GM13977 (cell line): ENCODE measurements at regions not wholly inside any gene's neighbourhood (a gene's known extent, or its start where the extent isn't known, plus 50 kb on each side); places are given as distances from the start of the nearest gene placed in this dataset.

Source experiments
- DNase-seq: peaks from one replicate; pipeline ENCODE4 v3.0.0; 2012; ENCODE audit warnings: low spot score
- in situ Hi-C: fragments of 300-500 bp; cut with MboI; formaldehyde crosslinking; loops from one replicate; pipeline ENCODE4 v1.12.0; 2022; ENCODE audit warnings: low sequenced_read_pairs, low pct_unique_long_range_greater_than_20kb, mixed read lengths, inconsistent platforms; ENCODE audit not compliant: unreplicated experiment
- TF ChIP-seq, protein P1 (sequence below): IDR thresholded peaks from 2 replicates; pipeline ENCODE4 v1.5.1; 2012; ENCODE audit warnings: mild to moderate bottlenecking, control low read depth; ENCODE audit not compliant: insufficient read depth; ENCODE audit errors: extremely low read depth, missing control alignments

DNA sequence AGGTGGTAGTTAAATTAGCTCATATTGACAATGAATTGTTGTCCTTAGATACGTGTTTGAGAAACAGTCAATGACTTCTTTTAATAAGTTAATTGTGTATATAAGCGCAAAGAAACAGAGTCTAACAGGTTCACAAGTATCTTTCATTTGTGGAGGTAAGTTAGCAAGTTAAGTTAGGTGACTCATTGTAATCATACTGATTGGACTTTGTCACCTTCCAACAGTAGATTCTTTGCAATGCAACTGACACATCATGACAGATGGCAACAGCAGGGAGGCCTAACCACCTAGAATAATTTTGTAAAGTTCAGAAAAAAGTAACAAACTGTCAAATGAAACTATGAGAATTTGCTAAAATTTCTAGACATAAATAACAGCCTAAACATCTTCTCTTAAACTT lies 207.6 kb upstream of the PITX2 start:
- no peak for DNase-seq
- TF ChIP-seq, protein P1, sequence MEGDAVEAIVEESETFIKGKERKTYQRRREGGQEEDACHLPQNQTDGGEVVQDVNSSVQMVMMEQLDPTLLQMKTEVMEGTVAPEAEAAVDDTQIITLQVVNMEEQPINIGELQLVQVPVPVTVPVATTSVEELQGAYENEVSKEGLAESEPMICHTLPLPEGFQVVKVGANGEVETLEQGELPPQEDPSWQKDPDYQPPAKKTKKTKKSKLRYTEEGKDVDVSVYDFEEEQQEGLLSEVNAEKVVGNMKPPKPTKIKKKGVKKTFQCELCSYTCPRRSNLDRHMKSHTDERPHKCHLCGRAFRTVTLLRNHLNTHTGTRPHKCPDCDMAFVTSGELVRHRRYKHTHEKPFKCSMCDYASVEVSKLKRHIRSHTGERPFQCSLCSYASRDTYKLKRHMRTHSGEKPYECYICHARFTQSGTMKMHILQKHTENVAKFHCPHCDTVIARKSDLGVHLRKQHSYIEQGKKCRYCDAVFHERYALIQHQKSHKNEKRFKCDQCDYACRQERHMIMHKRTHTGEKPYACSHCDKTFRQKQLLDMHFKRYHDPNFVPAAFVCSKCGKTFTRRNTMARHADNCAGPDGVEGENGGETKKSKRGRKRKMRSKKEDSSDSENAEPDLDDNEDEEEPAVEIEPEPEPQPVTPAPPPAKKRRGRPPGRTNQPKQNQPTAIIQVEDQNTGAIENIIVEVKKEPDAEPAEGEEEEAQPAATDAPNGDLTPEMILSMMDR = no peak

DNA sequence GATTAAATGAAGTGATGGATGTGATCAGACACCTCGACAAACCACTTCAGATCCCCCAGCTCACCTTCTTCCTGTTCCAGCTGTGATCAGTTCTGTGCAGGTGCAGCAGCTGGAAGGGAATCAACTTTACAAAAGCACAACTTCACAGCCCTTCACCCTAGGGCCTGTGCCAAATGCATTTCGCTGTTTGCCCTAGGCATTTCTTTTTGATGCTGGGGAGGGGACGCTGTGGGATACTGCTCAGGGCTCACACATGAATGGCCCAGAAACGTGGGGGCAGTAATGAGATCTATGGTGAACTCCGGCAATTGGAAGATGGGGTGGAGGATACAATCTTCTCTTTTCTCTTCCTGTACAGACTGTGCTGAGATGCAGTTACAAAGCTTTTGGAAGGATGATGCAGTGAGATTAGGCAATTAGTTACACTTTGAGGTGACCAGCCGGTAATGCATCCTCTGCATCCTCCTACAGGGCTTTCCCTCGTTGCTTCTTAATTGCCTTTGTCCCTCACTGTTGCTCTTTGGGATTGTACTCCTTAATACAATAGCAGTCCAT lies 215.1 kb upstream of the PITX2 start:
- no peak for DNase-seq
- in situ Hi-C loops = no loop called here
- TF ChIP-seq, protein P1 = no peak

More for the DNA sequence above, 207.6 kb upstream of the PITX2 start:
- in situ Hi-C loops = no loop called here

DNA sequence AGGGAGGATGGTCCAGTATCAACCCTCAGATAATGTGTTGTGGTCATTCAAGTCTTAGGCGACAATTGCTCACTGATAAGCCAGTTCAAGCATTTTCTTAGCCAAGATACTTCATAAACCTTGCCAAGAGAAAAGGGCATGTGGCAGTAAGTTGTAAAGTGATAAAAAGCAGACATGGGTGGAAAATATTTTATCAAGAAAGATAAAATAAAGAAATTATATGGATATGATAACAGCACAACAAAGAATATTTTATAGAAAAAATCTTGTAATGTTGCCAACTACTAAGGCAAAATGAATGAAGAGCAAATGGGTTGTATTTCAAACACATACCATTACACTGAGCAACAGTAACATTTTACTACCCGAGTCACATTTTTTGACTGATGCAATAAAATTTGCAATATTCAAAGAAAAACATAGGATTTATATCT lies 217.4 kb upstream of the PITX2 start:
- in situ Hi-C loops = no loop called here
- TF ChIP-seq, protein P1 = no peak
- DNase-seq = no peak

- TF ChIP-seq, protein P1 = no peak
- DNase-seq = no peak
- in situ Hi-C loops = no loop called here
These were observed 225.9 kb upstream of the PITX2 start for GRCh38 chr4:110848787-110849186.

- DNase-seq = no peak
- in situ Hi-C loops = no loop called here
- TF ChIP-seq, protein P1 = no peak
These were observed 226.6 kb upstream of the PITX2 start for GRCh38 chr4:110849461-110849860.

DNA sequence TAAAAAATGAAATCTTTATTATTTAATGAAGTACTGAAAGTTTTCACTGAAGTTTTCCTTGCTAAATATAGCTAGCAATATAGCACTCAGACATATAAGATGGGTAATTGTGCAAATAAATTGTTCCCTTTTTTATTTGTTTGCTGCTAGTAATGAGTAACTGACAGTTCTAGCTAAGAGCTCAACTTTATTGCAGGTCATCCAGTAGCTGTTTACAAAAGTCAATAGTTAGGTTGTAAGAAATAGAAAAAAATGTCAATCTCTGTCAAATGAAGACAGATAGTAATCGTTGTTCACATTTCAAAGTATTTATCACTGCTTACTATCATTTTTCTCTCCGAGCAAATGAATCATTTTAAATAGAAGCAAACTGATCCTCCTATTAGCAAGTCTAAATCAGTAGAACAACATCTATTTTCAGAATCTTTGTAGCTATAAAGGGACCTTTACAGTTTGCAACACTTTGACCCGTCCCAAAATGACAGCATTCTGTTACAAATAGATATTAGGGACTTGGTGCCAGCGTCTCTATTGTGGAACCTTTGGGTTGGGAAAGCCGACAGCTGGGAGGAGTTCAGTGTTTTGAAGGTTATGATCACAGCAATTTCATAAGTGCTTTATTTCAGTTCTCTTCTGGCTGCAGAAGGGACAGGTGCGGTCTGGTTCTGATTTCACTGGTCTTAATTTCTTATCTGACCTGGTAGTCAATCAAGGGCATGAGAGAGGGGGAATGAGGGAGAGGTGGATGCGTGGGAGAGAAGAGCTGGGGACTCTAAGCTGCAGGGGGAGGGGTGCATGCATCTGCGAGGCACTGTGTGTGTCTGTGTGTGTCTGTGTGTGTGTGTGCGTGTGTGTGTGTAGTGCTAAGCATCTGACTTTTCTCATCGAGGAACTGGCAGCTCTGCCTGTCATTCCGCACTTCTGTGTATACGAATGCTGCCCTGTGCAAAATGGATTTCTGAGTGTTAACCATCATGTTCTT lies 227.9 kb upstream of the PITX2 start:
- in situ Hi-C loops = no loop called here
- no peak for DNase-seq

More for the DNA sequence above, 227.9 kb upstream of the PITX2 start:
- TF ChIP-seq, protein P1 = no peak
